ENCODE measurements at regions not wholly inside any gene's neighbourhood (a gene's known extent, or its start where the extent isn't known, plus 50 kb on each side); places are given as distances from the start of the nearest gene placed in this dataset.

DNA sequence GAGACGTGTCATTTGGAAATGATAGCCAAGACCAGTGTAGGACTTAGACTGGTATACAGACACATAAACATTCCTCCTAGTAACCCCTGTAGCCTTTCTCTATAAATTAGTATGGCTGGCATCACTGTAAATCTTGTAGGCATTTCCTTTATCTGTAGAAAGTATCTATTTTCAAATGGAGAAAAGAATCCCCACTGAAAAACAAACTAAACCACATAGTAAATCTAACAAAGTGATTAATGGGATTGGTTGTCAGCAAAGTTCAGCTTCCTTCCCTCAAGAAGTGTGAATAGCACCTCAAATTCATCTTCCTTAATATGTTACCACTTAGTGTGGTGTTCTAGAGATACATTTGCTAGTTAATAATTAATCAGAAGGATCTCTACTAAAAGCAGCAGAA is 119.4 kb upstream of the NBEA start:
- Histone ChIP-seq H3K79me1 (ENCODE audit: insufficient read depth, low read depth, low read length, poor library complexity, severe bottlenecking) (no peaks in the 10 kb centered on the region), H4K20me1 (ENCODE audit: control insufficient read depth, insufficient read depth, insufficient read length) (no peaks in the 10 kb centered on the region), H3K23ac (ENCODE audit: insufficient read length, low read depth, low read length) (no peak overlapping the region), H3K4ac (ENCODE audit: low read depth, low read length) (no peak overlapping the region), H2BK5ac (ENCODE audit: insufficient read length, low read length) (no peak overlapping the region), H2AFZ (ENCODE audit: low read length) (no peak overlapping the region), H3K4me1 (ENCODE audit: insufficient read depth, low read length) (no peaks in the 10 kb centered on the region; the same call in 1 of the 2 replicates), H2BK20ac (ENCODE audit: low read depth, low read length, poor library complexity, severe bottlenecking) (no peak overlapping the region), H4K91ac (ENCODE audit: insufficient read length, low read depth, low read length) (no peak overlapping the region), H3K27me3 (ENCODE audit: insufficient read depth, low read length) (no peaks in the 10 kb centered on the region), H3T11ph (ENCODE audit: low read length) (no peak overlapping the region), H2BK15ac (ENCODE audit: low read depth, low read length) (no peak overlapping the region), H3K9me3 (ENCODE audit: control insufficient read depth, low read depth, low read length) (no peaks in the 10 kb centered on the region), H3K79me2 (ENCODE audit: insufficient read depth, low read length) (no peaks in the 10 kb centered on the region), H3K27ac (ENCODE audit: insufficient read length, low read depth, low read length) (no peak overlapping the region), H3K56ac (ENCODE audit: insufficient read length, low read depth, low read length) (no peak overlapping the region), H4K8ac (replicated peaks; ENCODE audit: insufficient read length, low read depth, low read length) (no peak overlapping the region), H3K9ac (ENCODE audit: extremely low read depth, insufficient read length, low read length) (no peak overlapping the region), H3K18ac (ENCODE audit: insufficient read length, low read depth, low read length) (no peak overlapping the region), H2BK12ac (ENCODE audit: insufficient read length, low read depth, low read length) (no peak overlapping the region), H3K4me2 (ENCODE audit: insufficient read depth, insufficient read length, low read length) (no peak overlapping the region), H2BK120ac (ENCODE audit: low read depth, low read length, poor library complexity, severe bottlenecking) (no peak overlapping the region), H2AK5ac (ENCODE audit: insufficient read length, low read length) (no peak overlapping the region), H3K14ac (ENCODE audit: insufficient read depth, low read length) (no peak overlapping the region), H3K23me2 (ENCODE audit: insufficient read length, low read depth, low read length, poor library complexity, severe bottlenecking) (no peaks in the 10 kb centered on the region), H4K5ac (ENCODE audit: insufficient read length, low read depth, low read length) (no peak overlapping the region)
- no peaks in the 10 kb centered on the region; a peak in 1 of 5 replicates for H3K9me3 Mint-ChIP-seq
- no peaks in the 10 kb centered on the region for H3K27me3 Mint-ChIP-seq (ENCODE audit: low read depth)
- TF ChIP-seq, protein P1, sequence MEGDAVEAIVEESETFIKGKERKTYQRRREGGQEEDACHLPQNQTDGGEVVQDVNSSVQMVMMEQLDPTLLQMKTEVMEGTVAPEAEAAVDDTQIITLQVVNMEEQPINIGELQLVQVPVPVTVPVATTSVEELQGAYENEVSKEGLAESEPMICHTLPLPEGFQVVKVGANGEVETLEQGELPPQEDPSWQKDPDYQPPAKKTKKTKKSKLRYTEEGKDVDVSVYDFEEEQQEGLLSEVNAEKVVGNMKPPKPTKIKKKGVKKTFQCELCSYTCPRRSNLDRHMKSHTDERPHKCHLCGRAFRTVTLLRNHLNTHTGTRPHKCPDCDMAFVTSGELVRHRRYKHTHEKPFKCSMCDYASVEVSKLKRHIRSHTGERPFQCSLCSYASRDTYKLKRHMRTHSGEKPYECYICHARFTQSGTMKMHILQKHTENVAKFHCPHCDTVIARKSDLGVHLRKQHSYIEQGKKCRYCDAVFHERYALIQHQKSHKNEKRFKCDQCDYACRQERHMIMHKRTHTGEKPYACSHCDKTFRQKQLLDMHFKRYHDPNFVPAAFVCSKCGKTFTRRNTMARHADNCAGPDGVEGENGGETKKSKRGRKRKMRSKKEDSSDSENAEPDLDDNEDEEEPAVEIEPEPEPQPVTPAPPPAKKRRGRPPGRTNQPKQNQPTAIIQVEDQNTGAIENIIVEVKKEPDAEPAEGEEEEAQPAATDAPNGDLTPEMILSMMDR (conservative IDR thresholded peaks at IDR 0.05): no peak
- no peak for DNase-seq
- H3K4me1 Mint-ChIP-seq: peaks cover 2% of the 10 kb centered on the region in 2 experiments
- H3K36me3 Mint-ChIP-seq (ENCODE audit: insufficient read depth in 1 of 3, low read depth in 3 of 3): no peaks in the 10 kb centered on the region
- H3K4me3 Mint-ChIP-seq: no peak overlapping the region
- no CpG with 5 or more reads among the region's 1 CpG for WGBS (ENCODE audit: extremely low coverage, insufficient read length, low lambda C conversion rate)
- no peak overlapping the region for H3K27ac Mint-ChIP-seq

Measured in H9 (cell line).